H1 (cell line): ENCODE measurements at regions not wholly inside any gene's neighbourhood (a gene's known extent, or its start where the extent isn't known, plus 50 kb on each side); places are given as distances from the start of the nearest gene placed in this dataset.

Experiments
- CTCF ChIA-PET: fragments of 300-600 bp; sonication (Branson Sonifier 250); formaldehyde crosslinking; loops from one replicate; lab custom pipeline; 2021; ENCODE audit not compliant: partially characterized antibody; lab: Charles Lee
- POLR2A ChIA-PET: fragments of 300-600 bp; sonication (Branson Sonifier 250); formaldehyde crosslinking; loops from one replicate; lab custom pipeline; 2021; ENCODE audit warnings: inconsistent platforms; ENCODE audit not compliant: partially characterized antibody; lab: Charles Lee
- DNase-seq, 2 experiments: peaks; one replicate each; pipeline versions ENCODE4 v3.0.0 to v3.0.0-alpha.2; 2010 to 2022; ENCODE audit warnings: low spot score in 2 of 2, low read depth in 1 of 2, mixed read lengths in 1 of 2
- FAIRE-seq: peaks from 2 replicates; lab custom pipeline; 2011; peaks lifted over from hg19 to GRCh38; lab: Jason Lieb, UNC
- H2AFZ ChIP-seq: 2 replicates; pipeline ENCODE4 v1.8.1; 2012; ENCODE audit warnings: low read length, inconsistent platforms
- H2AK5ac ChIP-seq: 2 replicates; pipeline ENCODE4 v1.6.1; 2013; ENCODE audit warnings: low read depth, low read length
- H2BK120ac ChIP-seq: replicated peaks from 2 replicates; pipeline ENCODE3; 2013; ENCODE audit warnings: low read depth, low read length, inconsistent platforms
- H2BK12ac ChIP-seq: 2 replicates; pipeline ENCODE4 v1.6.1; 2013; ENCODE audit warnings: low read depth, low read length
- H2BK15ac ChIP-seq: 2 replicates; pipeline ENCODE4 v1.6.1; 2013; ENCODE audit warnings: low read length
- H2BK20ac ChIP-seq: 2 replicates; pipeline ENCODE4 v1.6.1; 2013; ENCODE audit warnings: low read length
- H2BK5ac ChIP-seq: 2 replicates; pipeline ENCODE4 v1.6.1; 2013; ENCODE audit warnings: low read depth, low read length
- H3K14ac ChIP-seq: 2 replicates; pipeline ENCODE4 v1.6.1; 2013; ENCODE audit warnings: inconsistent platforms; ENCODE audit not compliant: insufficient read length
- H3K18ac ChIP-seq: 2 replicates; pipeline ENCODE4 v1.6.1; 2013; ENCODE audit warnings: low read length; ENCODE audit errors: extremely low read depth
- H3K23ac ChIP-seq: 2 replicates; pipeline ENCODE4 v1.6.1; 2013; ENCODE audit warnings: inconsistent platforms; ENCODE audit not compliant: insufficient read length
- H3K23me2 ChIP-seq: 2 replicates; pipeline ENCODE4 v1.6.1; 2013; ENCODE audit warnings: low read depth, low read length
- H3K27ac ChIP-seq: 2 replicates; pipeline ENCODE4 v1.6.1; 2011; ENCODE audit warnings: low read depth, low read length, inconsistent platforms
- H3K27me3 ChIP-seq, 4 experiments: replicated peaks in 1 of 4; 1 replicate in 1 of 4; 2 replicates in 3 of 4; pipeline versions ENCODE4 v1.6.1 to v1.8.1; 2011 to 2013; ENCODE audit warnings: low read length in 3 of 4, mild to moderate bottlenecking in 3 of 4, inconsistent platforms in 2 of 4, mixed read lengths in 2 of 4, moderate library complexity in 1 of 4; ENCODE audit not compliant: control insufficient read depth in 3 of 4, insufficient read depth in 3 of 4; ENCODE audit errors: extremely low read depth in 1 of 4
- H3K36me3 ChIP-seq, 4 experiments: 2 replicates each; pipeline versions ENCODE4 v1.6.1 to v1.8.1; 2011 to 2013; ENCODE audit warnings: mild to moderate bottlenecking in 4 of 4, low read length in 3 of 4, moderate library complexity in 2 of 4, control low read depth in 1 of 4, inconsistent platforms in 1 of 4; ENCODE audit not compliant: insufficient read depth in 4 of 4, control insufficient read depth in 2 of 4
- H3K4ac ChIP-seq: replicated peaks from 2 replicates; pipeline ENCODE3; 2013; ENCODE audit warnings: low read length, low read depth, mixed read lengths, inconsistent platforms; ENCODE audit not compliant: insufficient read length
- H3K4me1 ChIP-seq, 4 experiments: replicated peaks in 1 of 4; 1 replicate in 1 of 4; 2 replicates in 3 of 4; pipeline versions ENCODE4 v1.6.1 to v1.8.1; 2011 to 2013; ENCODE audit warnings: low read length in 3 of 4, inconsistent platforms in 2 of 4, mixed read lengths in 1 of 4; ENCODE audit not compliant: insufficient read depth in 4 of 4, control insufficient read depth in 3 of 4
- H3K4me2 ChIP-seq, 2 experiments: 2 replicates each; pipeline versions ENCODE4 v1.6.1 to v1.8.1; 2011 to 2013; ENCODE audit warnings: low read depth in 2 of 2, low read length in 2 of 2, control low read depth in 1 of 2, inconsistent platforms in 1 of 2, mild to moderate bottlenecking in 1 of 2; ENCODE audit not compliant: insufficient read depth in 1 of 2
- H3K4me3 ChIP-seq, 4 experiments: fragments of 200-600, 300-600 bp in 1 of 4; sonication (generic), shearing (Covaris generic), sonication (Bioruptor Twin) in 1 of 4; 2 replicates each; pipeline versions ENCODE4 v1.5.1 to v1.8.1; 2011 to 2016; ENCODE audit warnings: low read length in 4 of 4, low read depth in 3 of 4, control low read depth in 2 of 4, inconsistent platforms in 2 of 4, mild to moderate bottlenecking in 2 of 4, mixed read lengths in 1 of 4, moderate library complexity in 1 of 4; ENCODE audit not compliant: insufficient read depth in 2 of 4; ENCODE audit errors: extremely low read depth in 1 of 4
- H3K56ac ChIP-seq: replicated peaks from 2 replicates; pipeline ENCODE3; 2013; ENCODE audit warnings: low read depth, mild to moderate bottlenecking, mixed read lengths, low read length, inconsistent platforms; ENCODE audit not compliant: insufficient read length
- H3K79me1 ChIP-seq: 2 replicates; pipeline ENCODE4 v1.6.1; 2013; ENCODE audit warnings: low read depth, low read length, control low read depth
- H3K79me2 ChIP-seq, 2 experiments: 2 replicates each; pipeline versions ENCODE4 v1.6.1 to v1.8.1; 2012 to 2013; ENCODE audit warnings: low read length in 2 of 2, mild to moderate bottlenecking in 2 of 2, inconsistent platforms in 1 of 2; ENCODE audit not compliant: insufficient read depth in 2 of 2, control insufficient read depth in 1 of 2
- H3K9ac ChIP-seq, 4 experiments: replicated peaks in 1 of 4; 1 replicate in 1 of 4; 2 replicates in 3 of 4; pipeline versions ENCODE4 v1.6.1 to v1.8.1; 2011 to 2013; ENCODE audit warnings: low read depth in 3 of 4, low read length in 3 of 4, control low read depth in 2 of 4, mild to moderate bottlenecking in 2 of 4, moderate library complexity in 2 of 4, inconsistent platforms in 1 of 4; ENCODE audit errors: extremely low read depth in 1 of 4
- H3K9me3 ChIP-seq, 2 experiments: 2 replicates each; pipeline versions ENCODE4 v1.6.1 to v1.8.1; 2012 to 2013; ENCODE audit warnings: mild to moderate bottlenecking in 2 of 2, moderate library complexity in 2 of 2, control low read depth in 1 of 2, inconsistent platforms in 1 of 2, low read depth in 1 of 2, low read length in 1 of 2, mixed read lengths in 1 of 2; ENCODE audit not compliant: insufficient read depth in 2 of 2
- H4K20me1 ChIP-seq, 2 experiments: replicated peaks in 1 of 2; 2 replicates each; pipeline versions ENCODE3 to v1.8.1; 2011 to 2013; ENCODE audit warnings: inconsistent platforms in 2 of 2, low read length in 2 of 2, mild to moderate bottlenecking in 1 of 2; ENCODE audit not compliant: insufficient read depth in 2 of 2, control insufficient read depth in 1 of 2
- H4K5ac ChIP-seq: 2 replicates; pipeline ENCODE4 v1.6.1; 2013; ENCODE audit warnings: low read length, low read depth, mixed read lengths, inconsistent platforms; ENCODE audit not compliant: insufficient read length
- H4K8ac ChIP-seq: 2 replicates; pipeline ENCODE4 v1.8.0; 2013; ENCODE audit warnings: mild to moderate bottlenecking, moderate library complexity, low read length, inconsistent platforms; ENCODE audit not compliant: insufficient read depth; ENCODE audit errors: extremely low read depth
- H4K91ac ChIP-seq: replicated peaks from 2 replicates; pipeline ENCODE3; 2013; ENCODE audit warnings: low read length, mixed read lengths, inconsistent platforms; ENCODE audit not compliant: insufficient read length
- KDM5A ChIP-seq: fragments of 200-600 bp; IDR thresholded peaks from 2 replicates; pipeline ENCODE4 v1.7.1; 2012; ENCODE audit warnings: mild to moderate bottlenecking, low read length, inconsistent platforms, mixed read lengths
- WGBS, 2 experiments: shearing (Covaris generic) in 1 of 2; methylation state at CpG; one replicate each; pipeline versions ENCODE4 v1.1.6 to v1.1.7; 2013 to 2015; ENCODE audit warnings: low lambda C conversion rate in 2 of 2, mixed read lengths in 2 of 2, inconsistent platforms in 1 of 2, low coverage in 1 of 2, missing lambda C conversion rate in 1 of 2; ENCODE audit not compliant: insufficient replicate concordance in 2 of 2, insufficient coverage in 1 of 2, insufficient read length in 1 of 2; ENCODE audit errors: extremely low coverage in 1 of 2, missing lambda C conversion rate in 1 of 2; 5-methylcytosine and 5-hydroxymethylcytosine counted together

DNA sequence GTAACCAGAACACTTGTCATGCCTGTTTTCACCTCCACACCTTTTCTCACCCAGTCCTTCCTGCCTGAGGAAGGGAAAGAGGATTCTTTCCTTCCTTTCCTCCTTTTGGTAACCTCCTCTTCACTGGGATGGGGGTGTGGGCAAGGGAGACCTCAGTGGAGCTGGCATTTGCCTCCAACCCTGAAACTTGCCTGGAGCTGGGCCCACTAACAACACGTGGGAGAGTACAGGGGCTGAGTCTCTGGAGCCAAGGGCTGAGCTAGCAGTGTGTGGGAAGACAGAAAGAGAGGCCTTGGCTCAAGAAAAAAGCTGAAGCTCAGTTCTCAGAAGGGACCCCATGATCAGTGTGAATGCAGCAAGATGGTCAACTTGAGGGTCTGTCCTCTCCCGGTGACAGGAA, 86.6 kb upstream of the SLC6A11 start:
- Histone ChIP-seq H3K9me3 (peaks cover 6 to 17% of the 10 kb centered on the region in 2 experiments; a peak in 3 of 4 replicates), H4K5ac (no peak overlapping the region), H3K79me2 (no peaks in the 10 kb centered on the region), H3K9ac (no peak overlapping the region), H4K8ac (no peak overlapping the region), H3K4me3 (no peak overlapping the region), H3K79me1 (no peaks in the 10 kb centered on the region), H3K4me1 (no peaks in the 10 kb centered on the region), H3K4ac (no peak overlapping the region), H3K56ac (no peak overlapping the region), H4K20me1 (no peaks in the 10 kb centered on the region), H3K27ac (no peak overlapping the region), H2AK5ac (no peak overlapping the region), H2BK15ac (no peak overlapping the region), H2BK120ac (no peak overlapping the region), H2BK12ac (no peak overlapping the region), H2BK5ac (no peak overlapping the region), H3K23me2 (peaks cover 2% of the 10 kb centered on the region; the same call in 1 of the 2 replicates), H4K91ac (no peak overlapping the region), H3K18ac (no peak overlapping the region), H3K4me2 (no peak overlapping the region), H2BK20ac (no peak overlapping the region), H3K27me3 (no peaks in the 10 kb centered on the region), H3K23ac (no peak overlapping the region), H2AFZ (no peak overlapping the region), H3K14ac (no peak overlapping the region), H3K36me3 (no peaks in the 10 kb centered on the region)
- POLR2A ChIA-PET = no interaction called here
- DNase-seq (no peak), FAIRE-seq (no peak)
- CTCF ChIA-PET = interaction anchor here (1.0 to 3.2 kb wide), 6 partner anchors 10 to 388 kb away, joined by 3 to 20 read pairs (median 4); no protein-coding TSS in a partner anchor
- 89% methylated on average over 2 of the region's 2 CpGs; no CpG with 5 or more reads in 1 of the 2 experiments for WGBS, 2 experiments
- TF ChIP-seq KDM5A = no peak
